ENCODE measurements at regions not wholly inside any gene's neighbourhood (a gene's known extent, or its start where the extent isn't known, plus 50 kb on each side); places are given as distances from the start of the nearest gene placed in this dataset.

GRCh38 chr4:72805284-72805683 lies 236.3 kb upstream of the ADAMTS3 start:
- Histone ChIP-seq H4K20me1 (ENCODE audit: control insufficient read depth, insufficient read depth, insufficient read length) (no peaks in the 10 kb centered on the region), H3K79me1 (ENCODE audit: insufficient read depth, low read depth, low read length, poor library complexity, severe bottlenecking) (no peaks in the 10 kb centered on the region), H3K27ac (ENCODE audit: insufficient read length, low read depth, low read length) (no peak overlapping the region), H3K23ac (ENCODE audit: insufficient read length, low read depth, low read length) (no peak overlapping the region), H3K56ac (ENCODE audit: insufficient read length, low read depth, low read length) (no peak overlapping the region), H3K18ac (ENCODE audit: insufficient read length, low read depth, low read length) (no peak overlapping the region), H2BK5ac (ENCODE audit: insufficient read length, low read length) (no peak overlapping the region), H2BK12ac (ENCODE audit: insufficient read length, low read depth, low read length) (no peak overlapping the region), H3K4ac (ENCODE audit: low read depth, low read length) (no peak overlapping the region), H3K4me2 (ENCODE audit: insufficient read depth, insufficient read length, low read length) (no peak overlapping the region), H2BK15ac (ENCODE audit: low read depth, low read length) (no peak overlapping the region), H3T11ph (ENCODE audit: low read length) (no peak overlapping the region), H3K79me2 (ENCODE audit: insufficient read depth, low read length) (no peaks in the 10 kb centered on the region), H4K8ac (replicated peaks; ENCODE audit: insufficient read length, low read depth, low read length) (no peak overlapping the region), H3K9ac (ENCODE audit: extremely low read depth, insufficient read length, low read length) (no peak overlapping the region), H3K9me3 (ENCODE audit: control insufficient read depth, low read depth, low read length) (no peaks in the 10 kb centered on the region), H2BK20ac (ENCODE audit: low read depth, low read length, poor library complexity, severe bottlenecking) (no peak overlapping the region), H4K5ac (ENCODE audit: insufficient read length, low read depth, low read length) (no peak overlapping the region), H2AK5ac (ENCODE audit: insufficient read length, low read length) (no peak overlapping the region), H3K4me1 (ENCODE audit: insufficient read depth, low read length) (no peaks in the 10 kb centered on the region; the same call in 1 of the 2 replicates), H2BK120ac (ENCODE audit: low read depth, low read length, poor library complexity, severe bottlenecking) (no peak overlapping the region), H2AFZ (ENCODE audit: low read length) (no peak overlapping the region), H3K14ac (ENCODE audit: insufficient read depth, low read length) (no peak overlapping the region), H3K23me2 (ENCODE audit: insufficient read length, low read depth, low read length, poor library complexity, severe bottlenecking) (no peaks in the 10 kb centered on the region), H4K91ac (ENCODE audit: insufficient read length, low read depth, low read length) (no peak overlapping the region), H3K27me3 (ENCODE audit: insufficient read depth, low read length) (no peaks in the 10 kb centered on the region)
- no peaks in the 10 kb centered on the region for H3K27me3 Mint-ChIP-seq (ENCODE audit: low read depth)
- no CpG with 5 or more reads among the region's 2 CpGs for WGBS (ENCODE audit: extremely low coverage, insufficient read length, low lambda C conversion rate)
- H3K4me1 Mint-ChIP-seq: peaks cover 2 to 3% of the 10 kb centered on the region in 2 experiments; a peak in 1 of 4 replicates
- peaks cover 0 to 5% of the 10 kb centered on the region in 2 experiments; a peak in 1 of 5 replicates for H3K9me3 Mint-ChIP-seq
- no peak overlapping the region for H3K27ac Mint-ChIP-seq
- no peak overlapping the region for H3K4me3 Mint-ChIP-seq
- no peaks in the 10 kb centered on the region; a peak in 1 of 7 replicates for H3K36me3 Mint-ChIP-seq (ENCODE audit: insufficient read depth in 1 of 3, low read depth in 3 of 3)
- no peak for DNase-seq
- no peak for TF ChIP-seq CTCF (conservative IDR thresholded peaks at IDR 0.05)

All from H9 (cell line).